Activated naive CD4-positive, alpha-beta T cell treated with anti-CD3 and anti-CD28 coated beads for 36 hours (primary cell): ENCODE measurements at regions not wholly inside any gene's neighbourhood (a gene's known extent, or its start where the extent isn't known, plus 50 kb on each side); places are given as distances from the start of the nearest gene placed in this dataset.

Source experiments
- CTCF ChIA-PET: fragments of 350-600 bp; sonication (Branson Sonifier 250); formaldehyde crosslinking; loops from one replicate; lab custom pipeline; 2021; ENCODE audit warnings: antibody characterized with exemption; lab: Charles Lee
- DNase-seq: peaks from one replicate; pipeline ENCODE4 v3.0.0-alpha.2; 2020
- H3K27ac Mint-ChIP-seq: one replicate; pipeline ENCODE4 v1.8.0; 2021; ENCODE audit warnings: mild to moderate bottlenecking, mixed read lengths
- H3K27me3 Mint-ChIP-seq: one replicate; pipeline ENCODE4 v1.8.0; 2021; ENCODE audit warnings: low read depth, mixed read lengths
- H3K36me3 Mint-ChIP-seq: one replicate; pipeline ENCODE4 v1.8.0; 2021; ENCODE audit warnings: low read depth, mixed read lengths
- H3K4me1 Mint-ChIP-seq: one replicate; pipeline ENCODE4 v1.8.0; 2021; ENCODE audit warnings: low read depth, mixed read lengths
- H3K4me3 Mint-ChIP-seq: one replicate; pipeline ENCODE4 v1.8.0; 2021; ENCODE audit warnings: mild to moderate bottlenecking, moderate library complexity, mixed read lengths
- H3K9me3 Mint-ChIP-seq: one replicate; pipeline ENCODE4 v1.8.0; 2021; ENCODE audit warnings: mixed read lengths
- intact Hi-C: fragments of 100-400 bp; cut with micrococcal nuclease; formaldehyde crosslinking; loops from one replicate; pipeline ENCODE4 v1.15.1; 2023

DNA sequence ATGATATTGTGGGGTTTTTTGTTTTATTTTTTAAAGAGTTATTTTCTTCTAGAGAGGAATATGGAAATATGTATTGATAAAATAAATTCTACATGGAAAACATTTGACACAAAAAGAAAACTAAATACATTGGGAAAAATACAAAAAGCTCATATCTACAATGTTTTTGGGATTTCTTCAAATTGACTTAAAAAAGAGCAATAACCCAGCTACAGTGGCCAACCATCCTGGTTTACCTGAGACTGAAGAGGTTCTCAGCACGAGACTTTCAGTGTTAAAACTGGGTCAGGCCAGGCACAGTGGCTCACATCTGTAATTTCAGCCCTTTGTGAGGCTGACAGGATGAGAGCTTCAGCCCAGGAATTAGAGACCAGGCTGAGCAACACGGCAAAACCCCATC lies 56.7 kb upstream of the MYCN start:
- Mint-ChIP-seq H3K36me3 (no peaks in the 10 kb centered on the region), H3K27ac (no peak overlapping the region), H3K27me3 (no peaks in the 10 kb centered on the region), H3K9me3 (no peaks in the 10 kb centered on the region), H3K4me1 (no peaks in the 10 kb centered on the region), H3K4me3 (no peak overlapping the region)
- CTCF ChIA-PET, result interaction anchor here (0.7 kb wide), 1 partner anchor 288 kb away, joined by 3 read pairs; no protein-coding TSS in a partner anchor
- intact Hi-C loops, result no loop called here
- DNase-seq, result no peak

DNA sequence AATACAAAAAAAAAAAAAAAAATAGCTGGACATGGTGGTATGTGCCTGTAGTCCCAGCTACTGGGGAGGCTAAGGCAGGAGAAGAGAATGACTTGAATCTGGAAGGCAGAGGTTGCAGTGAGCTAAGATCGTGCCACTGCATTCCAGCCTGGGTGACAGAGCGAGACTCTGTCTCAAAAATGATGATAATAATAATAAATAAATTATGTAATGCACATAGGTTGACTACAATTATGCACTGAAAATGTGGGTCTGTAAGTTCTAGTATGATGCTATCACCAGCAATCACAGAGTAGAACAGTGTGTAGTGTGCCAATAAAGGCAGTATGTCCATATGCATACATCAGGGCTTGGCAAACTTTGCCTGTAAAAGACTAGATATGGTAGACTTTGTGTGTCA lies 55.6 kb upstream of the MYCN start:
- Mint-ChIP-seq H3K27ac (no peak overlapping the region), H3K27me3 (no peaks in the 10 kb centered on the region), H3K4me1 (no peaks in the 10 kb centered on the region), H3K9me3 (no peaks in the 10 kb centered on the region), H3K36me3 (no peaks in the 10 kb centered on the region), H3K4me3 (no peak overlapping the region)
- CTCF ChIA-PET, result no interaction called here
- DNase-seq, result no peak
- intact Hi-C loops, result no loop called here

DNA sequence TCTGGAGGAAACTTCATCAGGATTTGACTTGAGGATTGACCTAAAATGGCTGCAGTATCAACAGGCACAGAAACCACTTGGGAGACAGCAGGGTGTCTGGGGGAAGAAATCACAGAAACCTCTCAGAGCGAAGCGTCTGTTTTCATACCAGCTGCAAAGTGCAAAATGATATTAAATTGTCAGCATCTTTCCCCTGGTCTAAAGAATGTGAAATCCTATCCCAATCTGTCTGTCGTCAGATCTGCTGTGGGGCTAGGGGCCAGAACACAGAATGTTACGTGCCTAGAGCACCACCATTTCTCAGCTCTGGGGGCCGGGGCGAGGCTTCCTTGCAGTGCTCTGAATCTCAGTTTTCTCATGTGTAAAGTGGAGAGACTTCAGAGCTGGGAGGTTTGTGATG lies 54.1 kb upstream of the MYCN start:
- Mint-ChIP-seq H3K27me3 (peaks cover 2% of the 10 kb centered on the region), H3K4me3 (no peak overlapping the region), H3K9me3 (no peaks in the 10 kb centered on the region), H3K27ac (no peak overlapping the region), H3K4me1 (no peaks in the 10 kb centered on the region), H3K36me3 (no peaks in the 10 kb centered on the region)
- no peak for DNase-seq
- CTCF ChIA-PET, result no interaction called here
- intact Hi-C loops, result no loop called here

DNA sequence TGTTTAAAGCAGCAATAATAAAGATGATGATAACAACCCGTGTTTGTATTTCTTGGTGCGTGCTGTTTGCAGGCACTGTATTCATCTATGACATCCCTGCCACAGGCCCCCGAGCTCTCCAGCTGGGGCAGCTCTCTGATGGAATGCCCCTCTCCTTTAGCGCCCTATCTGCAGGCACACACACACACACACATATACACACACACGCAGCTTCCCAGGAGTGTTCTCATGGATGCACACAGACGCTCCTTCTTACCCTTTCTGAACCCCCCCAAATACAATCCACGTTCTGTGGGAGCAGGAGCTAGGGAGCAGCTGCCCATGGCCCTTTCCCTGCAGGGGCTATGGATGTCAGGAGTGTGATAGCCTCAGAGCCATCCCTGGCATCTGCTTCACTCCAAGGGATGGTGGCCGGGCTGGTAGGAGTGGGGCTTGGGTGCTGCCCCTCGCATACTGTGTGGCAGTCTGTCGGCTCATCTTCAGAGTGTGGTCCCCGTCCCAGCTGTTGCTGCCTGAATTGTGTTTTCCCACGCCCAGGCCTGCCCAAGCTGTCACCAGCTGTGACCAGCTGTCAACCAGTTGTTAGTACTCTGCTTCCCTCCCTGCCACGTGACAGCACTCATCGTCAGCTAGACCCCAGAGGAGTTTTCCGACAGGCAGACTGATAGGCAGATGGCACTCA lies 50.8 kb upstream of the MYCN start:
- H3K36me3 Mint-ChIP-seq, result no peaks in the 10 kb centered on the region
- no peaks in the 10 kb centered on the region for H3K9me3 Mint-ChIP-seq
- no peak overlapping the region for H3K27ac Mint-ChIP-seq
- no peak for DNase-seq
- intact Hi-C loops, result no loop called here
- no peaks in the 10 kb centered on the region for H3K4me1 Mint-ChIP-seq
- CTCF ChIA-PET, result no interaction called here
- peaks cover 4% of the 10 kb centered on the region for H3K27me3 Mint-ChIP-seq
- H3K4me3 Mint-ChIP-seq, result no peak overlapping the region

DNA sequence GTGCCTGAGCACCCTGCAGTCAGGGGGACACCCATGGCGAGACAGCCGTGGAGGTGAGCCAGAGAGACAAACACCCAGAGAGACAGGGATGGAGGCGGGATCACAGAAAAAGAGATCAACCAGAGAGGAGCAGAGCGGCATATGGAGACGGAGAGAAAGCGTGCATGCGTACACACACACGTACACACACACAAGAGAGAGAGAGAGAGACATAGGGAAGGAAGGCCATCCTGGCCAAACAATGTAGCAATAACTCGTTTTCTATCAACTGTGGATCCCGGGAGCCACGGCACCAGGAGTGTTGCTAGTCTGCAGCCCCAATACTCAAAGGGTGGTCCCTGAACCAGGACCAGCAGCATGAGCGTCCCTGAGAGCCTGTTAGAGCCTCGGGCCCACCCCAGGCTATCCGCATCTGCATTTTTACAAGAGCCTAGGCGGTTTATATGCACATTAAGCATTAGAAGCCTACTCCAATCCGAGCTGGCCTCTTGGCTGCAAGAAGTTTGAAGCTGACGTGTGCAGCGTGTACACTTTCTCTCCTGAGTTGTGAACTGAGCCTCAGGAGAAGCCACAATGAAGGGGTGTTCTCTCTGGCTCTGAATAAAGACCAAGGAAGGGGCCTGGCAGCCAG lies 50.1 kb upstream of the MYCN start:
- intact Hi-C loops, result no loop called here
- Mint-ChIP-seq H3K36me3 (no peaks in the 10 kb centered on the region), H3K27me3 (peaks cover 4% of the 10 kb centered on the region), H3K27ac (no peak overlapping the region), H3K9me3 (no peaks in the 10 kb centered on the region), H3K4me1 (no peaks in the 10 kb centered on the region), H3K4me3 (no peak overlapping the region)
- CTCF ChIA-PET, result no interaction called here
- no peak for DNase-seq
